K562 (cell line): ENCODE measurements at regions not wholly inside any gene's neighbourhood (a gene's known extent, or its start where the extent isn't known, plus 50 kb on each side); places are given as distances from the start of the nearest gene placed in this dataset.

Experiments used
- ATF7 ChIP-seq: fragments of 450-650 bp; IDR thresholded peaks from 2 replicates; pipeline ENCODE4 v1.7.1; 2014; ENCODE audit warnings: mild to moderate bottlenecking, moderate library complexity
- CTCF ChIP-seq, 3 experiments: IDR thresholded peaks in 2 of 3; conservative IDR thresholded peaks in 1 of 3; 2 replicates each; pipeline ENCODE4 v1.5.1; 2011 to 2012; ENCODE audit warnings: low read length in 3 of 3, mild to moderate bottlenecking in 3 of 3, control low read depth in 2 of 3, improper control_type of control experiment in 1 of 3, inconsistent platforms in 1 of 3, low read depth in 1 of 3, mixed read lengths in 1 of 3, moderate library complexity in 1 of 3; ENCODE audit not compliant: insufficient read depth in 2 of 3
- NFE2L1 ChIP-seq: fragments of 450-650 bp; IDR thresholded peaks from 2 replicates; pipeline ENCODE4 v1.6.1; 2016; ENCODE audit warnings: missing genetic modification characterization, low read depth, mild to moderate bottlenecking, missing compliant biosample characterization, moderate library complexity, borderline replicate concordance
- ZNF695 ChIP-seq: fragments of 450-650 bp; formaldehyde crosslinking; IDR thresholded peaks from 2 replicates; pipeline ENCODE4 v1.4.0; 2020; ENCODE audit warnings: mild to moderate bottlenecking, moderate library complexity

DNA sequence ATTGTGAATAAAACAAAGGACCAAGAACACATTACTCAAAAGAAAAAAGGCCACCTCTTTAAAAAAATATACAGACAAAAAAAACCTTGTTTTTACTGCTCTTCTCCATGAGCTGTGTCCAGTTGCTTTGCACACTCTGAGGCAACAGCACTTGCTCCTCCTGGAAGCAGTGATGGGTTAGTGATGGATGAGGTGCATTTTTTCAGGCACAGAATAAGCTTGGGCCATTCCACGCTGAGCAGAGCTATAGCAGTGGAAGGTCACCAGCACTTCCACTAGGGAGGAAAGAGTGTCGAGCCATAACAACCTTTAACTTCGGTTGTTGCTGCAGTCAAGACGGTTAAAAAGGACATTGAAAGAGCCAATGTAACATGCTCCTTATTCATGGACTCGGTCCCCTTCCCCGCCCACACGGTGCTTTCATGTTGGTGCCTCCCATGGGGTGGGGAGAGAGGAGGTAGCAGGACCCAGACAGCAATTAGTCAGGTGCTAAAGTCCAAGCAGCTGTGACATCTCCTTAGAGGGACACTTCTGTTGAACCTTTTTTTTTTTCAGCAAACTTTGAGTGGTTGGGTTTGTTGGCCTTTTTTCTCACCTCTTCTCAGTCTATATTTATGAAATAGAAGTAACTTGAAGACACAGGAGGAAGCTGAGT is 136.5 kb upstream of the ADARB2 start:
- no peak for TF ChIP-seq NFE2L1 (tag)
- TF ChIP-seq ATF7: no peak
- TF ChIP-seq ZNF695 (CRISPR knock-in tag): no peak
- no peak for TF ChIP-seq CTCF (IDR thresholded peaks at IDR 0.05 in 2 of 3, conservative IDR thresholded peaks at IDR 0.05 in 1 of 3; ENCODE audit: insufficient read depth in 2 of 3, low read depth in 1 of 3, low read length in 3 of 3)
